ENCODE measurements at regions not wholly inside any gene's neighbourhood (a gene's known extent, or its start where the extent isn't known, plus 50 kb on each side); places are given as distances from the start of the nearest gene placed in this dataset.
"Not testable (repeated sequence)": the region's sequence is repeated elsewhere in the genome, so short reads cannot be mapped to it uniquely, and the experiment has no call there.

DNA sequence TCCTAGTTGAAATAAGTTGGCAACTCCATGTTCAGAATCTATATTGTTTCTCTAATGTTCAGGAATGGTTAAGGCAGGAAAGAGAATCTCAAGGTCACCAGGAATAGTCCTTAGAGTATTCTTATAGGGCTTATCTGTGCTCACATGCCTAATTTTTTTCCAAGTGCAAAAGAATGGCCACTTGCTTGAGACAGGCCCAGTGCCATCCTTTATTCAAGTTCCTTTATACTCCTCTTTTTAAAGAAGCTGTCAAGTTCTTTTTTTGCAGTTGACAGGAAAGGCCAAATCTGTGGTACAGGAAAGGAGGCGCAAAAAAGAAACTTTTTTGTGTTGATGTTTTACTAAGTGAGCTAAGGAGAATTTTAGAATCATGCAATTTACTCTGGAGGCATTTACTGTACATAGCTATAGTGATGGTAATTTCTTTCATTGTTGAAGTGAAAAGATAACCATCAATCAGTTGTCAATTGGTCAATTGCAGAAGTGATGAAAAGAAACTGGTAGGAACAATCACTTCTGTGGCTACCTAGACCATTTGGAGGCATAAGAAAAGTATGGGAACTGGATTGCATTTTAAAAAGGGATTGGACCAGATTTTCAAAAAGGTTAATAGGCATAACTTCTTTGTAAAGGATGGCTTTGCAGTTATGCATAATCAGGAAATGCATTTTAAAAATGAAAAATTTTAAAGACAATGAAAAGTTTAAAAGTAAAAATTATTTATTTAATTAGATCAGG, 102.5 kb upstream of the SOX2 start:
- DNase-seq (ENCODE audit: low read depth in 3 of 3, low spot score in 1 of 3): no peak

DNA sequence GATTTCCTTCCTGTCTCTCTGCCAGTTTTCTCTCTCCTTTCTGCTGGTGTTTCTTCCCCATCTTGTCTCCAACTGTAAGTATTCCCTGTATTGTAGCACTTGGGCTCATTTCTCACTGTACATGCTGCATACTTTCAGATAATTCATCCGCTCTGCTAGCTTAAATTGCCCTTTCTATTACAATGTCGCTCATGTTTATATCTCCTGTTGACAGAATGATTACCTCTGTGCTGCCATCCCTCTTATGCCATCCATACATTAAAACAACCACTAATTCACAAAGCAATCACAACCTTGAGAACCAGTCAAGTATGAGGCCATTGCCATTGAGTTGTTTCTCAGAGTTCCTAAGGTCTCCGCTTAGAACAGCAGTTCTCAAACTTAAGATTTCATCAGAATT, 107.5 kb upstream of the SOX2 start:
- DNase-seq (ENCODE audit: low read depth in 3 of 3, low spot score in 1 of 3): no peak

DNA sequence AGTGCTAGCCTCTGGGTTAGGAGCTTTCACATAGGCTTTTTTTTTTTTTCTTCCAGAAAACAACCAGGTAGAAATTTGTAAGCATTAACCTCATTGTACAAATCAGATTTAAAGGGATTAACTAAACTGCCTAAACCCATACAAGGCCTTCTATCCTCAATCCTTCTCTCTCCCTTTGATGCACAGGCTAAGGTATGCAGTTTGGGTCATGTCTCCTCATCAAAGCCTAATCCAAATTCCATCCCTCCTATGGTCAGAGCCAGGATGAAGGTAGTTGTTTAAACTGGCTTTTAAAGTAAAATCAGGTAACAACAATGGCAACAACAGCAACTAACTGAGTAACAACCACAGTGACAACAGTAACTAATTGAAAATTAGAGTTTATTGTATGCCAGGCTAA, 115.6 kb upstream of the SOX2 start:
- no peak for DNase-seq (ENCODE audit: low read depth in 3 of 3, low spot score in 1 of 3)

DNA sequence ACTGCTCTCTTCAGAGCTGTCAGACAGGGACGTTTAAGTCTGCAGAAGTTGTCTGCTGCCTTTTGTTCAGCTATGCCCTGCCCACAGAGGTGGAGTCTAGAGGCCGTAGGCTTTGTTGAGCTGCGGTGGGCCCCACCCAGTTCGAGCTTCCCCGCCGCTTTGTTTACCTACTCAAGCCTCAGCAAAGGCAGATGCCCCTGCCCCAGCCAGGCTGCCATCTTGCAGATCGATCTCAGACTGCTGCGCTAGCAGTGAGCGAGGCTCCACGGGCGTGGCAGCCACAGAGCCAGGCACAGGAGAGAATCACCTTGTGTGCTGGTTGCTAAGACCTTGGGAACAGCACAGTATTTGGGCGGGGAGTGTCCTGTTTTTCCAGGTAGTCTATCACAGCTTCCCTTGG, 120.8 kb upstream of the SOX2 start:
- not testable (repeated sequence) for DNase-seq (ENCODE audit: low read depth in 3 of 3, low spot score in 1 of 3)

DNA sequence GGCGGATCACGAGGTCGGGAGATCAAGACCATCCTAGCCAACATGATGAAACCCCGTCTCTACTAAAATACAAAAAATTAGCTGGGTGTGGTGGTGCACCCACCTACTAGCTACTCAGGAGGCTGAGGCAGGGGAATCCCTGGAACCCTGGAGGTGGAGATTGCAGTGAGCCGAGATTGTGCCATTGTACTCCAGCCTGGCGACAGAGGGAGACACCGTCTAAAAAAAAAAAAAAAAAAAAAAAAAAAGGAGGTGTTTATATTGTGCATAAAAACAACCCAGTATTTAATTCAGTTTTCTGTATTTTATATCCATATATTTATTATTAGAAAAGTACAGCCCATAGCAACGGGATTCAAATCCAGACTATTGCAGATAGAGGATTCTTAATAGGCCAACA, 129.1 kb upstream of the SOX2 start:
- DNase-seq (ENCODE audit: low read depth in 3 of 3, low spot score in 1 of 3): no peak

DNA sequence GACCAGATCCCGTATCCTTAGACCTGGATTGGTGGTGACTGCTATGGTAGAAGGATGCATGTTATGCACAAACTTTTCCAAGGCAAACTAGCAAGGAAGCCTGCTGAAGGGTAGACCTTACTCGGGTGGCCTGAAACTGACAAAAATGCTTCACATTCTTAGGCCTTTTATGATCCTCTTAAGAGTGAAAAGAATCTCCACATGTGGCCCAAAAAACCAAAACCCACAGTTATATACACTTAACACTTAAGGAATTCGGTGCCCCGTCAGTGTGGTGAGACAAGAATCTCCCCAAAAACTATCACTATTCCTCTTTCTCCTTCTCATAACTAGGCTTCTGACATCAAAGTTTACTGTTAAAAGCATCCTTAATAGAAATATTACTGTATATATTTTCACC, 130.1 kb upstream of the SOX2 start:
- no peak for DNase-seq (ENCODE audit: low read depth in 3 of 3, low spot score in 1 of 3)

DNA sequence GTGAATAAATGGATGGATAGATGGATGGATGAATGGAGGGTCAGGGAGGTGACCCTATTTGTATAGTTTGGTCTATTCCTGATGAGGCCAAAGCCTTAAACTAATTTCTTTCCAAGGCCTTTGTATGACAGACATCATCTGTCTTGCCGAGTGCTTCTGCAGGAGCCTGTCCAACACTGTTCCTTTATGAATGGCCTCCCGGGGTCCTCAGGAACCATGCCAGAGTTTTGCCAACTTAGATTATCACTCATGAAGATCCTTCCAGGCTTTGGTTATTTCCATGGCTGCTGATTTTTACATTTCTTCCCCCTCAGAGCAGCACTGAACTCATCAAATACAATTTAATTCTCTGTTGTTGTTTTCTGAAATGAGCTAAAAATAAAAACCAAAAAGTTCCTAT, 133.0 kb upstream of the SOX2 start:
- DNase-seq (ENCODE audit: low read depth in 3 of 3, low spot score in 1 of 3): no peak

DNA sequence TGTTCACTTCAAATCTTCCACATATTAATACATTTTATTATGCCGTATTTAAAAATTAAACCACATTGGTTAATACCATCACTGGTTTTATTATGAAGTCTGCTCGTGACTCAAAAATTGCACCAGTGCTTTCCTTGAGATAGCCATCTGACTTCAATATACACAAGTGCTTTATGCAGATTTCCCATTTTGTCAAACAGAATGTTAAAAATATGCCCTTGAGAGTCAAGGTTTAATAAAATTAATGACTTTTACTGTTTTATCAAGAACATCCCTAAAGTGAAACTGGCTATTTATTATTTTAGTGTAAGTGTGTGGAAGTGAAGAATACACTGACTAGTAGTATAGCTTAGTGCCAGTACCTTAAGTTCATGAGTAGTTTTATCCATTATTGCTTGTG, 139.3 kb upstream of the SOX2 start:
- no peak for DNase-seq (ENCODE audit: low read depth in 3 of 3, low spot score in 1 of 3)

DNA sequence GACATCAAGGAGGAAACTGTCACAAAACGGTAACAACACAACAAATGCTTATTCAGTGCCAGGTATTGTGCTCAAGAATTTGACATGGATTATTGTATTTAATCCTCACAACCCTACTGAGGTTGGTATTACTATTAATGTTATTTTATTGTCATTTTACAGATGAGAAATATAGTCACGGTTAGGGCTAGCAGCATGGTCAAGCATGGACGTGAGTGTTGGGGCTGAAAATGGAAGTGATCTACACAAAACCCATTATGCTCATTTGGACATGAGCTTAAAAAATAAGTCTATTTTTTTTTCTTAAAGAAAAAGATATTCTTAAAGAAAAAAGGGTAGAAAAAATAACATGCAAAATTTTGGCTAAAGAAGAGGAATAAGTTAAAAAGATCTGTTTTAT, 141.3 kb upstream of the SOX2 start:
- DNase-seq (ENCODE audit: low read depth in 3 of 3, low spot score in 1 of 3): no peak

DNA sequence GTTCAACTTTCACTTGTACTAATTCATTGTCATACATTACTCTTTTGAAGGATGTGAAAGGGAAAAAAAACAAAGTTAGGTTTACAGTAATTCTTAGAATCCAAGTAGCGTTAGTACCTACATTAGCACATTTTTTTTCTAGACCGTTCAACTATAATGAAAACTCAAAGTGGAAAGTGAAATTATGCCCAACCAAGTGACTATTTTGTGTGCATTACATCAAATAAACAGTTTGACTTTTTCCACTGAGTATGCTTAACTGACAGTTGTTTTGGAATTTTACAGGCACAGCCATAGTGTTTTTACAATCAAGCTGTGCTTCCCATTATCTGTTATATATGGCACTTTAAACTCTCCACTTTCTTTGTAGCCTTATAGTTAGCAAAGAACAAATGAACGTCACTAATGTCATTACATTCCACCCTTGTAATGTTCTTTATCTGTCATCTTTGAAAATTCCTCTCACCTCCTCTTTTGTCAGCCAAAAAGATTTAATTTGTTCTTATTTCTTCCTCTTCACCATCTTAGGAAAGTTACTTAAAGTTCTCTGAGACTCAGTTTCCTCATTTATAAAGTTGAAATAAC, 142.3 kb upstream of the SOX2 start:
- no peak for DNase-seq (ENCODE audit: low read depth in 3 of 3, low spot score in 1 of 3)

DNA sequence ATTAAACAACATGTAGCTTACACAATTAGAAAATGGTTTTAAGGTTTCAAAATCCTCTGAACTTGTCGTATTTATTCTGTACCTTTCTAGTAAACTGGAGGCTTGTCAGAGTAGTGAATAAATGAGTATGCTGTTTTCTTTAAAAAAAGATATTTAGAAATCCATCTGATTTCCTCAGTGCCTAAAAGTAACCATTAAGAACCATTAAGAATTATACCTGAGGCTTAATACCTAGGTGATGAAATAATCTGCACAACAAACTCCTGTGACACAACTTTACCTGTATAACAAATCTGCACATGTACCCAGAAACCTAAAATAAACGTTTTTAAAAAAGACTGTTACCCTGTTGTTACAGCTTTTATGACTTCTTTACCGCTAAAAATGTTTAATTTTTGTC, 143.0 kb upstream of the SOX2 start:
- DNase-seq (ENCODE audit: low read depth in 3 of 3, low spot score in 1 of 3): no peak

DNA sequence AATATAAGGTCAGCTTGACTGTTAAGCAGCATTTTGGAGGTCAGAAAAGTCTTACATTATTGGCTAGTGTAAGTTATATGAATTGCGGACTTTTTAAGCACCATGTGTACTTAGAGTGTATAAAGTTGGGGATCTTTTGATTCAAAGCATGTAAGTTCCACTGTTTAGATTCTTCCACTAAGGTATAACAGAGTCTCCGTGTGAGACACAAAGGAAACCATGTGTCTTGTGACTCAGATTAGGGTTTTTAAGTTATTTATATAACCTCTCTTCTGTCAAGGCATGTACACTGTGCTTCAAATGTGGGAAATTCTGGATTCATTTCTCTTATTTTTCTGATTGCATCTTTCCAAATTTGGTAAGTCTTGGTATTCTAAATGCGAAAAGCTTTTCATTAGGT, 143.5 kb upstream of the SOX2 start:
- no peak for DNase-seq (ENCODE audit: low read depth in 3 of 3, low spot score in 1 of 3)

DNA sequence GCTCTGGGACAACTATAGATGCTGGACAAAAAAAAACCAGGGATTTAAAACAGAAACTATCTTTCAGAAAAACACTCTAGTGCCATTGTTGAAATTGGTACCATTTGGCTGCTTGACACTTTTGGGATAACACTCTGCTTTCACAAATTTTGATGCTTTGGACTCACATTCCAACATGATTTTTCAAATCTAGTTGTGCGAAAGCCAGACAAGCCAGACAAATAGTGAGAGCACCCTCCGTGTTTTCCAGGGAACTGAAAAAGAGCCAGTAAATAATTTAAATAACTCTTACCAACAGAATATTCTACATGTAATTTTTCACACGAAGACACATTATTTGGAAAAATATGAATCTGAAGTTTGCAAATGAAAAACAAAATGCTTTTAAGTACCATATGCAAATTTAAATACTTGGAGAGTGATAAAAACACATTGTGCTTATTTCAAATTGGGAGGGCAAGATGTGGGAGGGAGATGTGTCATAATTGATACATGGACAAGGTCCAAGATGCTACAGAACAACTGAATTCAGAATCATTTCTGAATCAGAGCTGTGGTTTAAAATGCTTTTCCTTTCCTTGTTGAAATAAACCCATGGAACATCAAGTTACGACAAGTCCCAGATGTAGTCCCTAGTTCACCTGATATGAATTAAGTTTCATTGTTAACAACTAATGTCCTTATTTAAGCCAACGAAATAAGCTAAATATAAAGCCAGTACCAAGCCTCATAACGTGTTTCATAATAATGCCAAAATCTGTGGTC, 144.2 kb upstream of the SOX2 start:
- no peak for DNase-seq (ENCODE audit: low read depth in 3 of 3, low spot score in 1 of 3)

DNA sequence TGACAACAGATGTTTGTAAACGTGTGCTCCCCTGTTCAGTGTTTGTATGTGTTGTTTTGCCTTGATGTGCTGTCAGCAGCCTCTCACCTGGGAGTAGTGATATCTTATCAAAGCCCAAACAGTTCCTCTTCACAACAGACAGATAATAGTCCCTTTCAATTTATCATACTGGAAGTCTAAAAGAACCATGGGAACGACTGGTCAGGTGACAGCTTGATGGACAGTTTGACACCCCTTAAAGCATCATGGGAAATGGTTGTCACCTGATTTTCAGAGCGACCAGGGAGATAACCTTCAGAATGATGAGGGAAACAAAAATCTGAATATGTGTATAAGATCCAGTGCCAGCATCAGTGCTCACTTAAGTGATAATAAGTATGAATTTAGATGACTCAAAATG, 146.3 kb upstream of the SOX2 start:
- no peak for DNase-seq (ENCODE audit: low read depth in 3 of 3, low spot score in 1 of 3)

DNA sequence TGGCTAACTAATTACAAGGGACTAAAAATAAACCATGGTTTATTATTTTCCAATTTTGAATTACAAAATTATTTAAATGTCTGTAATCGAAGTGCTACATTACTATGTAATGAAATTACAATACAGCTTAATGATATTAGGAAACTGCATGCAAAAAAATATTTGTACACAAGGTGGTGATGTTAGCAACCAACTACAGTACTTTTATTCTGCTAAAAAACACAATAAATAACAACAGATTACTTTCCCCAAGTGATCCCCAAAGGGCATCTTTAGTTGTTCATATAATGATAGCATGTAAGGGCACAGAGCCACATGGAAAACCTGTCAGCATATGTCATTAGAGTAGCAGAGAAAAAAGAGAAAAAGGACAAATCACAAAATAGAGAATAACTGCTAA, 147.5 kb upstream of the SOX2 start:
- no peak for DNase-seq (ENCODE audit: low read depth in 3 of 3, low spot score in 1 of 3)

DNA sequence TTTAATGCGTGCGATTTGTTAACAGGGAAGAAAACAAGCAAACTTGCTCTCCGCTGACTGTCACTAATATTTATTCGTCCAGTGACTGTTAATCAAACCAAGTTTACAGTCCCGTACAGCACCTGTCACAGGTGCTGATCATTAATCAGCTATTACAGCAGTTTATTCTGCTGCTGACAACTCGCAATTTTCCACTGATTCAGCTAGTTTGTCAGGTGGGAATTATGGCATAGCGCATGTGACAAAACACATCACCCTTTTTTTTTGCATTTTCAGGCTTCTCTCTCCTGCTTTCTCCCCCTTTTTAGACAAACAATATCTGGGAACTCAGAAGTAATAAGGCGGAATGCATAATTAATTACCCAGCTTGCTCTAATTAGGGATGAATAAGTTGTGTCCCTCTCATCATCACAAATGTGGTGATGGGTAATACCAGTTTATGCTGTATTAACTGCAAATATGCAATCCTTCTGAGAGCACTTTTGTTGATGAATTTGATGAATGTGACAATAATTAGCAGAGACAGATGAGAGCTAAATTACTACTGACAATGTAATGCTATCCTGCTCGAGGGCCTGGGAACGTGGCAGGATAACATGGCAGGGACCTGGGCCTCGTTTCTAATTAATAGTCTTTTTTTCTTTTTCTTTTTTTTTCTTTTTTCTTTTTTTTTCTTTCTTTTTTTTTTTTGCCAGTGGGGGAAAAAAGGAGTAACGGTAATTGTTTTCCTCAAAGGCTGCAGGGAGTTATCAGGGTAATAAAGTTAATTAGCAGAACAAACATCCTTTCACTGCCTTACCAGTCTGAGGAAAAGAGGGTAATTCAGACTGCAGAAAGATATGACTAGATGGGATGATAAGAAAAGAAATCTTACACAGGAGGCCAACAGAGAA, 150.3 kb upstream of the SOX2 start:
- DNase-seq (ENCODE audit: low read depth in 3 of 3, low spot score in 1 of 3): no peak

DNA sequence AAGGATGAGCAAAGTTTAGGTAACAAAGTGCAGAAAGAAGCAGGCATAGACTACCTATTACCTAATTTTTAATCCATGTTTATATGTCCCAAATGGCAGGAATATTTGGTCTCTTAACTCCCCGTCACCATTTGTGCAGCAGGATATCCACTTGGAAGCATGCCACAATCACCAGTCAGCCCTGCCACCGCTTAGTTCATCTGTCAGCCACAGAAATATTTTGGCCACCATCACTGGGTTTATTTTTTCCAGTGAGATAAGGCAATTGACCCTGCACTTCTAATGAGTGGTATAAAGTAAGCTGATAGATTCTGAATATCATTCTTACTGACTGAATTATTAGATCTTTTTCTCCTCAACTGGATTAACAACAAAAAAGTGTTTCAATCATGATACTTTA, 152.9 kb upstream of the SOX2 start:
- no peak for DNase-seq (ENCODE audit: low read depth in 3 of 3, low spot score in 1 of 3)

DNA sequence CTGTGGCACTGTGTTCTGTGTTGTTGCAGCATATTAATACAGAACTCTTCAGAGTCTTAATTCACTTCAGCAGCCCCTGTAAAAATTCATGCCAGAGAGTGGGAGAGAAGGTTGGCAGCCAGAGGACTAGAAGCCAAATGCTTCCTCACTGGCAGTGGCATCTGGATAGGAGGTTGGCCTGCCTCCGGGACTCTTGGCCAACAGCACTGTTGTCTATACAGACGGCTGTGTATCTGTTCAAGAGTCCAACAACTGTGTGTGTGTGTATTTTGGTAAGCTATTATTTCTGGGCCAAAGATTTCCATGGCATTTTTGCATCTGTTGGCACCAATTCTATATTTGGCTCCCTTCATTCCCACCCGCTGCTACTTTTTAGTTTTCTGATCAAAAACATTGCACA, 156.0 kb upstream of the SOX2 start:
- no peak for DNase-seq (ENCODE audit: low read depth in 3 of 3, low spot score in 1 of 3)

DNA sequence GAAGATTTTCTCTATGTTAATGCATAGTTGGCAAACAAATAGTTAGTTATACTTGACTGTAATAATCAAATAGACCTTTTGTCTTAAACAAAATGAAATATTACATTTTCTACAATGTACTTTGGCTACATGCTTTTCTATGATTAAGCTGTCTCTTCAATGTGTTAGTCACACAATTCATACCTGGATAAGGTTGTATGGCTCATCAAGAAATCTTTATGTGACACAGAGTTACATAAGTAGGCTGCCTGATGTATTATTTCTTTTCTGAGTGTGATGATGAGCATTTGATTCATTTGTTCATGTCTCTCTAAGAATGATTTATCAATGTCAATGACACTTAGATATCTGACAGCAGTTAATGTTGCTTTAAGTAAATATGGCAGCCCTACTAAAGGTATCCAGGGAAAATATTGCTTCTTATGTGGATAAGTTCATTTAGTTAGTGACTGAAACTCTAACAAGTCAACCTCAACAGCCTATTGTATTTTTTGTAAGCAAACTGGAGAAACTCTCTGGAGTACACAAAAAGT, 157.4 kb upstream of the SOX2 start:
- no peak for DNase-seq (ENCODE audit: low read depth in 3 of 3, low spot score in 1 of 3)

DNA sequence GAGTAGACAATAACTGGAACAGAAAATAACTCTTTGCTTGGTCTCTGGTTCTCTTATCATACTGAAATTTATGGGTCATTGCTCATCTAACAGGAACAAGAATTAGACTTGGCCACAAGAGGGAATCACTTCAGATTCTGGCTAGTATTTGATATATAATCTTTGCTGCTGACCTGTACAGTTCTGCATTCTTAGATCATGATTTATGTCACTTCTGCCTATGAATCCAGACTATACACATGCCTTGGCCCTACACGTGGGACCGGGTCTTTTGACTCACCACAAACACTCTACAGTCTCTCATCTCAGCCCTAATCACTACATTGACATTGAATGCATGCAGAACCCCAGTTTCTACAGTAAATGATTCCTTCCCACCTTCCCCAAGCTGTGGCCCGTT, 162.5 kb upstream of the SOX2 start:
- no peak for DNase-seq (ENCODE audit: low read depth in 3 of 3, low spot score in 1 of 3)

DNA sequence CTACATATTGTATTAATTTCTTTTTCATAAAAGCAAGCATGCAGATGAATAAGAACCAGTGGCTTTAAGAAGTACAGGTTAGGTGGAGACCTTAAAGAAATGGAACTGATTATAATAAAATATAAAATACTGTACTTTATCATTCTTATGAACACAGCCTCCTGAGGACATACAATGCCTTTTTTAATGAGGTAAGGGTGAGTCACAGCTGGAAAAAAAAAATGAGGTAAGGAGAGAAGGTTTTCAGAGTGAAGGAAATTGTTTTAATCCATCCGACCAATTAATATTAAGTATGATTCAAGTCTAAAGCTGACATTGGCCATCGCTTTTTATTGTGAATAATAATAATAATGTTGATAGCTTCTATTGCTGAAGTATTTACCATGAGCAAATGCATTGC, 170.3 kb upstream of the SOX2 start:
- DNase-seq (ENCODE audit: low read depth in 3 of 3, low spot score in 1 of 3): no peak
